Astrocyte of the spinal cord (primary cell): ENCODE measurements at regions not wholly inside any gene's neighbourhood (a gene's known extent, or its start where the extent isn't known, plus 50 kb on each side); places are given as distances from the start of the nearest gene placed in this dataset.

Experiments
- DNase-seq: peaks from one replicate; pipeline ENCODE4 v3.0.0; 2011; ENCODE audit warnings: low read depth, low spot score
- H3K4me3 ChIP-seq: 2 replicates; pipeline ENCODE4 v1.5.1; 2011; ENCODE audit warnings: low read depth, mild to moderate bottlenecking, low read length, moderate library complexity
- CTCF ChIP-seq: IDR thresholded peaks from 2 replicates; pipeline ENCODE4 v1.5.1; 2012; ENCODE audit warnings: low read depth, mild to moderate bottlenecking, low read length, inconsistent platforms
- in situ Hi-C: cut with HindIII; loops from 2 replicates; pipeline ENCODE4 v1.10.0; 2017; ENCODE audit warnings: low sequenced_read_pairs

GRCh38 chr7:138228119-138228518, 151.9 kb downstream of the AKR1D1 start:
- no peak overlapping the region for H3K4me3 ChIP-seq
- DNase-seq: no peak
- in situ Hi-C loops: no loop called here
- TF ChIP-seq CTCF: no peak

- H3K4me3 ChIP-seq: no peak overlapping the region
- TF ChIP-seq CTCF: no peak
- DNase-seq: no peak
- in situ Hi-C loops: no loop called here
Observed at GRCh38 chr7:138228769-138229168, 152.5 kb downstream of the AKR1D1 start.

GRCh38 chr7:138233189-138233588, 156.9 kb downstream of the AKR1D1 start:
- no peak for DNase-seq
- in situ Hi-C loops: no loop called here
- no peak overlapping the region for H3K4me3 ChIP-seq
- no peak for TF ChIP-seq CTCF

- in situ Hi-C loops: no loop called here
- no peak for DNase-seq
- TF ChIP-seq CTCF: no peak
- no peak overlapping the region for H3K4me3 ChIP-seq
Observed at GRCh38 chr7:138235207-138235606, 158.9 kb downstream of the AKR1D1 start.

GRCh38 chr7:138237995-138238394, 161.7 kb downstream of the AKR1D1 start:
- in situ Hi-C loops: no loop called here
- no peak for DNase-seq
- TF ChIP-seq CTCF: no peak
- no peak overlapping the region for H3K4me3 ChIP-seq

GRCh38 chr7:138238734-138239659, 162.7 kb downstream of the AKR1D1 start:
- in situ Hi-C loops: no loop called here
- H3K4me3 ChIP-seq: no peak overlapping the region
- no peak for DNase-seq
- TF ChIP-seq CTCF: no peak
